DOHH2 (cell line): ENCODE measurements at regions not wholly inside any gene's neighbourhood (a gene's known extent, or its start where the extent isn't known, plus 50 kb on each side); places are given as distances from the start of the nearest gene placed in this dataset.

Experiments used
- EZH2phosphoT487 ChIP-seq: fragments of 200-600 bp; sonication (generic); IDR thresholded peaks from 2 replicates; pipeline ENCODE4 v1.6.1; 2017; ENCODE audit warnings: borderline replicate concordance, mild to moderate bottlenecking, antibody characterized with exemption, low read length, moderate library complexity, mixed read lengths
- TF ChIP-seq, protein P1 (sequence below): fragments of 200-600 bp; sonication (generic); IDR thresholded peaks from one replicate; pipeline ENCODE4 v1.5.1; 2014; ENCODE audit warnings: antibody characterized with exemption, mild to moderate bottlenecking, low read depth, low read length; ENCODE audit not compliant: poor library complexity, severe bottlenecking

DNA sequence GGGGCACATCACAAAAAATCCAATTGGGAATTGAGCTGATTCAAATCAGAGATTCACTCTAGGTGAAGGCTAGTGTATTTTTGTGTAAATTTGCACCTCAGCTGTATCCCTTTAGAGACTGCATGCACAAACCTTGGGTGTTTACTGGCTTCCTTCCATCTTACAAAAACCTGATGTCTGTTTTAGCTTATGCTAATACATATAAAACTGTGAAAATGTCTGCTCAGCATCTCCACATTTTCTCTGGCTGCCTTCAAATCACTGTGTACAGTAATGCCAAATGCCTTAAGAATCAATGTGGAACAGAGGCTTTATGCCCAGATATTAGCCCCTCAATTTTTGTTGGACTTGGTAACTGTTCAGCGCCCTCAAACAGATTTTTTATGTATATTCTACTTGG, 675.8 kb upstream of the SLITRK6 start:
- TF ChIP-seq, protein P1, sequence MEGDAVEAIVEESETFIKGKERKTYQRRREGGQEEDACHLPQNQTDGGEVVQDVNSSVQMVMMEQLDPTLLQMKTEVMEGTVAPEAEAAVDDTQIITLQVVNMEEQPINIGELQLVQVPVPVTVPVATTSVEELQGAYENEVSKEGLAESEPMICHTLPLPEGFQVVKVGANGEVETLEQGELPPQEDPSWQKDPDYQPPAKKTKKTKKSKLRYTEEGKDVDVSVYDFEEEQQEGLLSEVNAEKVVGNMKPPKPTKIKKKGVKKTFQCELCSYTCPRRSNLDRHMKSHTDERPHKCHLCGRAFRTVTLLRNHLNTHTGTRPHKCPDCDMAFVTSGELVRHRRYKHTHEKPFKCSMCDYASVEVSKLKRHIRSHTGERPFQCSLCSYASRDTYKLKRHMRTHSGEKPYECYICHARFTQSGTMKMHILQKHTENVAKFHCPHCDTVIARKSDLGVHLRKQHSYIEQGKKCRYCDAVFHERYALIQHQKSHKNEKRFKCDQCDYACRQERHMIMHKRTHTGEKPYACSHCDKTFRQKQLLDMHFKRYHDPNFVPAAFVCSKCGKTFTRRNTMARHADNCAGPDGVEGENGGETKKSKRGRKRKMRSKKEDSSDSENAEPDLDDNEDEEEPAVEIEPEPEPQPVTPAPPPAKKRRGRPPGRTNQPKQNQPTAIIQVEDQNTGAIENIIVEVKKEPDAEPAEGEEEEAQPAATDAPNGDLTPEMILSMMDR: no peak
- TF ChIP-seq EZH2phosphoT487: no peak
